Stromal cell of bone marrow (primary cell): ENCODE measurements at regions not wholly inside any gene's neighbourhood (a gene's known extent, or its start where the extent isn't known, plus 50 kb on each side); places are given as distances from the start of the nearest gene placed in this dataset.
"Not testable (repeated sequence)": the region's sequence is repeated elsewhere in the genome, so short reads cannot be mapped to it uniquely, and the experiment has no call there.

Source experiments
- DNase-seq: peaks from one replicate; pipeline ENCODE4 v3.0.0-alpha.2; 2012; ENCODE audit warnings: low read depth

- DNase-seq = no peak
Measured at GRCh38 chr18:39365836-39366485, 1800.4 kb upstream of the CELF4 start.

GRCh38 chr18:39360072-39360471 lies 1794.5 kb upstream of the CELF4 start:
- DNase-seq = no peak

DNA sequence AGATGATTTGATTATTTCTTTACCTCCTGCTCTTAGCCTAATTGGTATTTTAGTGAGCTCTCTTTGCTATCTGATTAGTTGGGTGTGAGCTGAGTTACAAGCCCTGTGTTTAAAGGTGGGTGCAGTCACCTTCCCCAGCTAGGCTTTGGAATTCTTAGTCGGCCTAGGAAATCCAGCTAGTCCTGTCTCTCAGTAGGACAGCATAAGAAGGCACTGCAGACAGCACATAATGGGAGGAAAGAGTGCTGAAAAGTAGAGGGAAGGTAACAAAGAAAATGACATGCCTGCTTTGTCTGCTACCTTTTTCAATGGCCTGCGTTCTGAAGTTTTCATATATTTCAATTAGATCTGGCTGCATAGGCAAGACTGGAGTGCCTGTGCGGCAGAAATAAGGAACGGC lies 1794.0 kb upstream of the CELF4 start:
- no peak for DNase-seq

- no peak for DNase-seq
Measured at GRCh38 chr18:39350945-39351344, 1785.3 kb upstream of the CELF4 start.

GRCh38 chr18:39349801-39350200 lies 1784.2 kb upstream of the CELF4 start:
- no peak for DNase-seq

DNA sequence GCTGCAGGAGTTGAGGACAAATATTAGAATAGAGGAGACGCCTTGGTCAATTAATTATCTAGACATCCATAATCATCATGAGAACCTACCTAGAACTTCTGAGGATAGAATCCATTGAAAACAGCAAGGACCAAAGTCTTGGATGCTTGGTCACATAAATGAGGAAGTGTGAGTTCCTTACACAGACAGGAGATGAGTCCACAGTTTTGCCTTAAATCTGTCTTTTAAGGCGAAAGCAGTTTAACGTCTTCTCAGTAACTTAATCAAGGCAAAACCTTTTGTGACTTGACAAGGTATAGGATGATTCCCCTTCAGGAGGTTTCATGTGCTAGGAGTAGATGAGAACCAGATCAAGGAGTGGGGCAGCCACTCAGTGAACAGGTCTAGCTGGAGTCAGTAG lies 1783.2 kb upstream of the CELF4 start:
- no peak for DNase-seq

DNA sequence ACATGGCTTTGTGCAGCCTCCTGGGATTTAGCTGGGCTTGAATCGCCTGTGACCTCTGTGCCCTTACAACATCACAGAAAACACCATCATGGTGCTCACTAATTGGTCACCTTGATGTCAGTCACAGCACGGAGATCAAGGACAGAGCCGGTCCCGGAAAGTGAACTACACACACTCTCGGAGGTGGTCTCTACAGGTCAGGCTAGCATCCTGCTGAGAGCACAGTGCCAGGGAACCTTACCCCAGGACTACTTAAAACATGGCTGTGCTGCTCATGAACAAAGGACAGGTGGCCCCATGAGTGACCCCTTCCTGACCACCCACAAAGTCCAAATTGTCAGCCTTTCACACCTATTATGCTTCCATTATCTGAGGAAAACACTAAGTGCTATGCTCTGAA lies 1782.1 kb upstream of the CELF4 start:
- no peak for DNase-seq

DNA sequence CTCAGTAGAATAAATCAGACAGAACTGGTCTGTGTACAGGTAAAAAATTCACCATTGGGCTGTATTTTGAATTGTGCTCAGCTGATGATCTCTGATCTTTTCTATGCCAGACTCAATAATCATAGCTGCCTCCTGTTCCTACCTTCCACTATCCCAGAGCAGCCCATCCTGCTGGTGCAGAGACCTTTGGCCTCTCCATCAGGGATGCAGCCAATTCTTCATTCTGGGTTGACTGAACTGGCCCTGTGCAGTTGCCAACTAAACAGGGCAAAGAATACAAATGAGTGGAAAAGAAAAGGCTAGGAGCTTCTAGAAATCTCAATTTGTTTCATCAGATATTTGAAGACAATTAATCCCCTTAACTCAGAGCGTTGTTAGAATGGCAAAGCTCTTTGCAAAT lies 1781.3 kb upstream of the CELF4 start:
- no peak for DNase-seq

GRCh38 chr18:39345321-39345720 lies 1779.7 kb upstream of the CELF4 start:
- no peak for DNase-seq

GRCh38 chr18:39344487-39344886 lies 1778.9 kb upstream of the CELF4 start:
- DNase-seq = no peak

DNA sequence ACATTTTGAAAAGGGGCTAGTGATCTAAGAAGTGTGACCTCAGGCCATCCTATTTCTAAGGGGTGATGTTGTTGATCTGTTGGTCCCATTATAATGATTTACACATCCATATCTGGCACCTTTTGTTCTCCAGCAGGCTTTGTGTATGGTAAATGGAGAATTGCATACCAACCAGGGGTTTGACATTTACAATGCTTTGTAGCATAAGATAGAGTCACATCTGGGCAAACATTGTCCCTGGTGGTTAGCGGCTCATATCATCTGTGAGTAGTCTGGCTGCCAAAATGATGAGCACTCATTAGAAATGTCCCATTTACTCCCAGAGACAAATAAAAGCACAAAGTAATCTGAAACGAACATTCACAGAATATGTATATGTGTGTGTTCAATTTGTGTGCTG lies 1775.5 kb upstream of the CELF4 start:
- no peak for DNase-seq

DNA sequence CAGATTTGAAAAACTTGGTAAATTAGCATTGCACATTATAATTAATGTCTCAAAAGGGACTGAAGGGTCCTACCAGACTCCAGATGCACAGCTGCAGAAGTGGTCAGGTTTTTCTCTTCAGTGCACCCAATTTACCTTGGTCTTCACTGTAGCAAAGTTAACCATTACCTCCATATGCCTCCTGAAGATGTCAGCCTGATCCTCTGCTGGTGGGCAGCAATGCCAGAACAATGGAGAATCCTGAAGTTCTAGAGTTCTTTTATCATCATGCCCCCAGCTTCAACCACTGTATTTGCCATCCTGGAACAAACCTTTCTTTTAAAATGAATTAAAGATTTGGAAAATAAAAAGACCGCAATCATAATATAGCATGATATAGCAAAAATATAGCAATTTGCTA lies 1774.8 kb upstream of the CELF4 start:
- no peak for DNase-seq

- DNase-seq = no peak
Measured at GRCh38 chr18:39329496-39330275, 1764.1 kb upstream of the CELF4 start.

- no peak for DNase-seq
Measured at GRCh38 chr18:39326772-39327171, 1761.2 kb upstream of the CELF4 start.

GRCh38 chr18:39325973-39326372 lies 1760.4 kb upstream of the CELF4 start:
- DNase-seq = no peak

DNA sequence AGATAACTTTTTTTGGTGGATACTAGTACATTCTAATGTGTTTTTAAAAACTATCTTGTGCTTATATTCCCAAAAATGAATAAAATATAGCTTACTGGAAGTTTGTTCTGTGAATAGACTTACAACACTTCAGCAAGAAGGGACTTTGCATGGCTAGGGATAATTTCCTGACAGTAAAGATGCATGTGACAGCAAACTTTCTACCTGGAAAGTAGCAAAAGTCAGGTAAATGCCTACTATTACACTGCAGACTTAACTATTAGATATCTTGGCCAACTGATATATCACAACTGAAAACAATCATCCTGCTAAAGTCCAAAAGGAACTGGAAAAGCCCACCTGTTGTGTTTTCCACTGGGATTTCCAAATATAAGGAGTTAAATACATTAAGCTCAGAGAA lies 1753.5 kb upstream of the CELF4 start:
- no peak for DNase-seq

DNA sequence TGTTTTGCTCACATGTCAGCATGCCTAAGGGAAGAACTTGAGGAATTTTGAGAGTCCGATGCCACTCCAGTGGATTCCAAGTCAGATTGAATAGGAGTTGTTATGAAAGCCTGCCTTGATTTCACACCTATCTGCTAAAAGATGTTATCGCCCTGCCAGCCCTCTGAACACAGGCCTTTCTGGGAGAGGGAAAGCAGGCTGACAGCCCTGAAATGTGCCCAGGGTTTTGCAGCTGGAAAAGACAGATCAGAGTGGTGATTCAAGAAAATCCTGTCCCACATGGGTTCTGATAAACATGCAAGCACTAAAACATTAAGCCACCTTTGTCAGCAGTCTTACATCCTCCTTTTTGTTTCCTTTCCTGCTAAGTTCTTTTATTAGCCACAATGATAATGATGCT lies 1752.9 kb upstream of the CELF4 start:
- DNase-seq = no peak

DNA sequence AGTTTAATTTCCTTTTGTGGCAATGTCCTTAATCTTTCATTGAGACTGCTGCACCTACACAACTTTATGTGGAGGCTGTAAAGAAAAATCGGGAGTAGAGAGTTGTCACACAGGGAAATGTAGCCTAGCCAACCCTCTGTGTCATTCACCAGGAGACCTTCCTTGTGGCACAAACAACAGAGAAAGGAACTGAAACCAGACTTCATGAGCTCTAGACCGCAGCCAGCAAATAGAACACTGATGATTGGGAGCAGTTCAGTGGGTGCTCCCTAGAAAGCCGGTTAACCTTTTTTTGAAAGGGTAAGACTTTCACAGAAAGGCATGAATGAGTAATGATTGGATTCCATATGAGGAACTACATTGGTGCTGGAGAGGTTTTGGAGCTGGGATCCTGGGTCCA lies 1752.4 kb upstream of the CELF4 start:
- no peak for DNase-seq

DNA sequence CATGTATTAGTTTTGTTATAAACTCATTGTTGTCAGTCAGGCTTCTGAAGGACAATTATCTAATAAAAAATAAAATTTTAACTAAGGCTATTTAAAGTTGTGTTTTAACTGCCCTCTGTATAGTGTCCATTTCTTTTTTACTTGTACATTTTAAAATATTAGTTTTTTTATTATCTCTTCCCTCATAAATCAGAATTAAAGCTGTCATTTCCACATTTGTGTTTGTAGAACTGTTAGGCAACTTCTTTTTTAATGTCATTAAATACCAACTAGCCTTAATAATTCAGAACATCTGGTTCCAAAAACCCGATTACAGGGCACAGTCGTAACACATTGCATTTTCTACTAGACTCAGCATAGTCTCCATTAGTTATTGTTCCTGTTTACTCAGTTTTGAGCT lies 1749.0 kb upstream of the CELF4 start:
- no peak for DNase-seq

- DNase-seq = no peak
Measured at GRCh38 chr18:39313992-39314391, 1748.4 kb upstream of the CELF4 start.

GRCh38 chr18:39311111-39311712 lies 1745.6 kb upstream of the CELF4 start:
- no peak for DNase-seq

GRCh38 chr18:39308931-39309521 lies 1743.4 kb upstream of the CELF4 start:
- DNase-seq = not testable (repeated sequence)

DNA sequence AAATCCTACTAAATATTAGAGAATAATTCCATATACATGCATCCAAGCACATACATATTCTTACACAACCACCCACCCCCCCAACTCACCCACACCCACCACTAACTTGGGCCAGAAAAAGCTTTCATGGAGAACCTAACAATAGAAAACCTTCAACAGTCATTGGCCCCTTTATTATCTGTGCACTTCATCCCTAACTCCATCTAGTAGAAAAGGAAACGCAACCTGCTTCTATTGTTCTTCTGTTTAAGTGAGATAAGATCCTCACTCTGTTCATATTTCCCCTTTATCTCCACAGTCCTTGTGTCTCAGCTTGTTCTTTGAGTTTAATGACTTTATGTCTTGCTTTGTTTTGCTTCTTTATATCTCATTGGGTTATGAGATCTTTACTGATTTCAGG lies 1740.2 kb upstream of the CELF4 start:
- no peak for DNase-seq
